ENCODE measurements at regions not wholly inside any gene's neighbourhood (a gene's known extent, or its start where the extent isn't known, plus 50 kb on each side); places are given as distances from the start of the nearest gene placed in this dataset.

DNA sequence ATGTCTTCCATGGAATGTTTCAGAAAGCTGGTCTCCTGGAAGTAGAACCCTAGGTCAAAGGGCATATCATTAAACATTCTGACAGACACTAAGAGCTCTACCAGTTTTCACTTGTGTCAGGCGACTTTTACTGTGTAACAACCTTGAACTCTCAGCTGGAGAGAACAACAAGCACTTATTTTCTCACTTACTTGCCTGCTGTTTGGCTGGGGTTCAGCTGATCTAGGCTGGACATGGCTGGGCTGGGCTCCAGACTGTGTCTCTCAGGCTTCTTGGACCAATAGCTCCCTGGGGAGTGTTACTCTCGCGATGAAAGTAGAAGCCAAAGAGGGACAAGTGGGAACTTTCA is 527.3 kb downstream of the SHQ1 start (continued):
- TF ChIP-seq ZNF114 (CRISPR knock-in tag; IDR thresholded peaks at IDR 0.05) (no peak), EZH2 (IDR thresholded peaks at IDR 0.05; ENCODE audit: low read depth, unreplicated experiment) (no peak), ETS1 (IDR thresholded peaks at IDR 0.05) (no peak), CREB1 (CRISPR knock-in tag; IDR thresholded peaks at IDR 0.05; ENCODE audit: low read depth) (no peak), STAT1 (IDR thresholded peaks at IDR 0.05; ENCODE audit: unreplicated experiment) (no peak), ZNF331 (CRISPR knock-in tag; IDR thresholded peaks at IDR 0.05; ENCODE audit: low read depth) (no peak), NANOG (IDR thresholded peaks at IDR 0.05; ENCODE audit: borderline replicate concordance) (no peak), EZH2phosphoT487 (IDR thresholded peaks at IDR 0.05; ENCODE audit: unreplicated experiment) (no peak), JUNB (IDR thresholded peaks at IDR 0.05; ENCODE audit: unreplicated experiment) (no peak)

DNA sequence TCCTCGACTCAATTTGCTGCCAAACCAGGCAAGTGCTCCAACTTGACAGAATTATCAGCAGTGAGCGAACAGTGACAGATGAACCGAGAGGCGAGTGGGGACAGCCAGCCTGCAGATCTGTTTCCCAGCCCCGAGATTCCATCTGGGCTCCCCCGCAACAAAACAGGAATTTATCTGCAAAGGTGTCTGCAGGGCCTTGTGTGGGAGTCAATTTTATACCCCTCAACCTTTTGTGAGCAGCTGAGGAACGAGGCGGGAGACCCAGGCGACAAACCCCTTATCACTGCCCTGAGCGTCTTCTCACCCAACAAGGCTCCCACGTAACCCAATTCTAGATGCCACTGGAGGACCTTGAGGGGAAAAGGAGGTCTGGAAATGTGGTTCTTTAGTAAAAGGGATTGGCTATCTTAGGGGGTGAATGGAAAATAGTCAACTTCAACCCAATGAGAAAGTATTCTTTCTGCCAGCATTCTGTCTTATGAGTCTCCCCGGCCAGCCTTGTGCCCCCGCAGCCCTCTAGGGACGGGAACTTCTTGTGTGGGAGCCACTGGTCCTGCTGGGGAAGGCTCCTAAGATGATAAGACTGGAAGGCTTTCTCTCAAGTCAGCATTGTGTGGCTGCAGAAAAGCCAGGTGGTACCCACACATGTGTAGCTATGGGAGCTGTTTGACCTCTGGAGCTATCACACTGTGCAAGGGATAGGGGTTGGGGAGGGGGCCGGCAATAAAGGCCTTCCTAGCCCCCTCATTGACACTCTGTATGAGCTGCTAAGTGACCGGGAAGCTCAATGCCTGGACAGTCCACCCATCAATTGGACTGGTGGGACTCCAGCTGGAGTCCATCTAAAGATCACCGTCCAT is 527.9 kb downstream of the SHQ1 start:
- Histone ChIP-seq H3K36me3 (ENCODE audit: insufficient read depth) (no peaks in the 10 kb centered on the region), H3K27ac (ENCODE audit: low read depth) (no peak overlapping the region)
- H3K27me3 Mint-ChIP-seq (ENCODE audit: insufficient read depth, low read depth, poor library complexity), result peaks cover 2% of the 10 kb centered on the region

More for the DNA sequence above, 527.9 kb downstream of the SHQ1 start:
- Histone ChIP-seq H3K4me2 (no peak overlapping the region), H3K4me1 (ENCODE audit: insufficient read depth) (no peaks in the 10 kb centered on the region), H3K4me3 (no peak overlapping the region), H3K27me3 (ENCODE audit: insufficient read depth) (no peaks in the 10 kb centered on the region), H4K20me1 (replicated peaks; ENCODE audit: insufficient read depth) (no peaks in the 10 kb centered on the region), H2AFZ (no peak overlapping the region), H3F3A (replicated peaks; ENCODE audit: low read depth) (no peaks in the 10 kb centered on the region), H3K9me2 (ENCODE audit: insufficient read depth) (no peaks in the 10 kb centered on the region), H3K79me2 (replicated peaks; ENCODE audit: insufficient read depth) (no peaks in the 10 kb centered on the region)
- no peak for ATAC-seq
- Mint-ChIP-seq H3K9me3 (no peaks in the 10 kb centered on the region), H3K27ac (no peak overlapping the region), H3K36me3 (ENCODE audit: low read depth) (no peaks in the 10 kb centered on the region), H3K4me3 (no peak overlapping the region), H3K4me1 (no peaks in the 10 kb centered on the region)
- DNase-seq (ENCODE audit: low spot score), result no peak
- no peak for TF ChIP-seq REST (IDR thresholded peaks at IDR 0.05; ENCODE audit: unreplicated experiment)
- no peak for TF ChIP-seq NANOG (IDR thresholded peaks at IDR 0.05; ENCODE audit: borderline replicate concordance)
- no peak for TF ChIP-seq ZNF331 (CRISPR knock-in tag; IDR thresholded peaks at IDR 0.05; ENCODE audit: low read depth)
- TF ChIP-seq, protein P1, sequence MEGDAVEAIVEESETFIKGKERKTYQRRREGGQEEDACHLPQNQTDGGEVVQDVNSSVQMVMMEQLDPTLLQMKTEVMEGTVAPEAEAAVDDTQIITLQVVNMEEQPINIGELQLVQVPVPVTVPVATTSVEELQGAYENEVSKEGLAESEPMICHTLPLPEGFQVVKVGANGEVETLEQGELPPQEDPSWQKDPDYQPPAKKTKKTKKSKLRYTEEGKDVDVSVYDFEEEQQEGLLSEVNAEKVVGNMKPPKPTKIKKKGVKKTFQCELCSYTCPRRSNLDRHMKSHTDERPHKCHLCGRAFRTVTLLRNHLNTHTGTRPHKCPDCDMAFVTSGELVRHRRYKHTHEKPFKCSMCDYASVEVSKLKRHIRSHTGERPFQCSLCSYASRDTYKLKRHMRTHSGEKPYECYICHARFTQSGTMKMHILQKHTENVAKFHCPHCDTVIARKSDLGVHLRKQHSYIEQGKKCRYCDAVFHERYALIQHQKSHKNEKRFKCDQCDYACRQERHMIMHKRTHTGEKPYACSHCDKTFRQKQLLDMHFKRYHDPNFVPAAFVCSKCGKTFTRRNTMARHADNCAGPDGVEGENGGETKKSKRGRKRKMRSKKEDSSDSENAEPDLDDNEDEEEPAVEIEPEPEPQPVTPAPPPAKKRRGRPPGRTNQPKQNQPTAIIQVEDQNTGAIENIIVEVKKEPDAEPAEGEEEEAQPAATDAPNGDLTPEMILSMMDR (conservative IDR thresholded peaks at IDR 0.05; ENCODE audit: low read depth in 2 of 2), result no peak
- TF ChIP-seq EZH2phosphoT487 (IDR thresholded peaks at IDR 0.05; ENCODE audit: unreplicated experiment), result no peak
- TF ChIP-seq EZH2 (IDR thresholded peaks at IDR 0.05; ENCODE audit: low read depth, unreplicated experiment), result no peak
- TF ChIP-seq CREB1 (CRISPR knock-in tag; IDR thresholded peaks at IDR 0.05; ENCODE audit: low read depth), result no peak
- no peak for TF ChIP-seq ZNF114 (CRISPR knock-in tag; IDR thresholded peaks at IDR 0.05)
